NCI-H69 (cell line): ENCODE measurements at regions not wholly inside any gene's neighbourhood (a gene's known extent, or its start where the extent isn't known, plus 50 kb on each side); places are given as distances from the start of the nearest gene placed in this dataset.

Experiments
- DNase-seq: peaks from one replicate; lab custom pipeline; 2025; lab: John Stamatoyannopoulos, UW

DNA sequence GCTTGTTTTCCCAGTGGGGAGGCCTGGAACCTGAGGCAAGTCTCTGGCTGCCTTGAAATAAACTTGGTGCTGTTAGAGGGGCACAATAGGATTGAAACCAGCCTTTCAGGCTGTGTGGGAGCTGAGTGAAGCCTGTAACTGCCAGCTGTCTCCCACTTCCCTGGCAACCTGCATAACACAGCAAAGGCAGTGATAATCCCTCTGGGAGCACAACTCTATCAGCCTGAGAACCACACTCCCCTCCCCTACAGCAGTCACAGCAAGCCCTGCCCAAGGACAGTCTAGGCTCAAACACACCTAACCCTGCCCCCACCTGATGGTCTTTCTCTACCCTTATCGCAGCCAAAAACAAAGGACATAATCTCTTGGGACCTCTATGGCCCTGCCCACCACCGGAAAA, 683.8 kb upstream of the ATXN8OS start:
- DNase-seq, result peak; percentile 22

DNA sequence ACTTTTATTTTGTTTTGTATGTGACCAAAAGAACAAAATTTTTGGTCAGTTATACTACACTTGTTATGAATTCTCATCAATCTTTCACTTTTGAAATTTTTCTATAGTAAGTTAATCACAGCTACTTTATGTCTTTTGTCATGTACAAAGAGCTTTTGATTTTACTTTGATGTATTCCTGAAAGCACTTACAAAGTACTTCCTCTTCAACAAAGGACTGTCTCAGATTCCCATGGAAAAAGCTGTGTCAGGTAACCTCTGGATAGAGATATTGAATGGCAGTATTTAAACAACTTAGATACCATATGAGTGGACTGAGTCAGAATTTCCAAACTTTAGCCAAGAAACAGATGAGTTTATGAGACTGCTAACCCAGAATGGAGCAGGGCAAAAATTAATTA, 689.3 kb upstream of the ATXN8OS start:
- no peak for DNase-seq

DNA sequence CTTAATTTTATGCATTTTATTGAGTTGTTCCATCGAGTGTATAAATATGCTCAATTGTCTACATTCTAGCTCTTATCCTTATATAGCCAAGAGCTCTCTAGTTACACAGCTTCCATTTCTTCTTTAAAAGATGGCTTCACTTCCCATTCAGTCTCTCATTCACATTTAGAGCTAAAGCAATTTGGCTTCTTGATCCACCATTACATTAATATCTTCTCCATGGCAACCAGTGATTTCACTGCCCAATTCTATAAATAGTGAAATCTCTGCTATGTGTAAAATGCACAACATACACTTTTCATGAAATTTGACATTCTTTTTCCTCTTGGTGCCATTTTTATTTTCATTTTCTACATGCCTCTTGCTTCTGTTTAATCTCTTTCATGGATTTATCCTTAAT, 696.9 kb upstream of the ATXN8OS start:
- DNase-seq, result no peak

DNA sequence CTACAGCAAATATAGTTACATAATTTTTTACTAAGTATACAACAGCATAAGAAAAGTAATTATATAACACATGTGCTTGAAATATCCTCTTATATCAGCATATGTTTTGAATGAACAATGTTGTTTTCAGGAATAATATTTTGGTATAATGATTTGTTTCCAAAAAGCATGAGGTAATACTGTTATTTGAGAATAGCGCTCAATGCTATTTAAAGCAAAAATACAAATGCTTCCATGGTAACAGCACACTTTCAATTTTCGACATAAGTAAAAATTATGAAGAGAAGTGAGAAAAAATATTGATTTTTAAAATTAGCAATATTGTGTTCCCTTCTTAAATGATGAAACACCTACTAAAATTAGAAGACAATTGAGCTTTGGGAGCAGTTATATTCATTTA, 715.9 kb upstream of the ATXN8OS start:
- no peak for DNase-seq

DNA sequence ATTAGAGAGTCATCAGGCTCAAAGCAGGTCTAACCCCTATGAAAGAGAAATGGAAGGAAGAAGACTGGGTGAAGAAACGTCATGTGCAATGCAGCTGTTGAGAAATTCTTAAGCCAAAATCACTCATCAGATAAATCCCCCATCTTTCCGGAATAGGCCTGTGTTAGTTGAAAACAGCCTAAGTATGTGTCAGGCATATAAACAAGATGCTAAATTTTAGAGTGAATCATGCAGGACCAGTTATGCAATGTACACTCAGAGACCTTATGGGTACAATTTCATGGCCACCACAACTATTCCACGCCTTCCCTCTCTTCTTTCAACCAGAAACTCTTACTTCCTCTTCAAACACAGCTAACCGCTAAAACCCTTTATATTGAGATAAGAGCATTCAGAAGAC, 717.7 kb upstream of the ATXN8OS start:
- DNase-seq, result no peak

DNA sequence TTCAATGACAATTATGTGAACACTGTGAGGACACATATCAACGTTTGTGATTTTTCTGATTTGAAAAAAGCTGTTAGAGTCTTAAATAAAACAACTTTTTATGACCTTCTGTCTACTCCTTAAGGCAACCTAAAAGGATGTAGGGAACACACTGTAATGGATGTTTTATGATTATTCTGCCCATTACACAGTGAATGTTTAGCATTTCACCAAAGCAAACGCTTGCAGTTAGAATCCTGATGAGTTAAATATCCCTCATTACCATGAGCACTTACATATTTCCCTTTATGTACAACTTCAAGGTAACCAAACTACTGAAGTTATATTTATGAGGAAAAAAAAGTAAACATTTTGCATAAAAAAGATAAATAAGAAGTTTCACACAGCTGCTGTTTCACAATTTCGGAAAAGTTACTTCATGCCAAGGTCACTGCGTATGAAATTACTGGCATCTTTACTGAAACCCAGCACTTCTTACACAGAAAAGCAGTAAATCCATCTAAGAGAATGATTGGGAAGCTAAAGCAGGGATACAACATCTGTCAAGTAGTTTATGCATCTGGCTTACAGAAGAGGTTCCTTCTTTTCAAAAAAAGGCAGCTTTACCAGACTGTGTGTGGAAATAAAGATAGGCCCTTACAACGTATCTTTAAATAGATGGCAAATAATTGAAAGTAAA, 733.7 kb upstream of the ATXN8OS start:
- peak; percentile 25 for DNase-seq

DNA sequence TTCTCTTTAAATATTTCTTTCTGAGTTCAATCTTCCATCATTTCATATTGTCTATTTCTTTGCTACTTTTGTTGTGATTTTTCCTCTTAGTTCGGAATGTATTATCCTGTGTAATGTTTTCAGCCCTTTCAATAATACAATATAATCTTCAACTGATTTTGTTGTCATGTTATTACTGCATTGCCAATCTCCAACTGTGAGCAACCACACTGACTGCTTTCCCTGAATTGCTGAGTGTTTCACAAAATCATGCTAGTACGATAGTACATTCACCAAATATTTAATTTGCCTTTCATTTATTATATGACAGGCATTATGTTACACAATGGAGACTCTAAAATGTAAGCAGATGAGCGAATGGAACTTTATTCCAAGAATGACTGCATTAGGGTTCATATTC, 744.3 kb upstream of the ATXN8OS start:
- DNase-seq, result peak; percentile 5

DNA sequence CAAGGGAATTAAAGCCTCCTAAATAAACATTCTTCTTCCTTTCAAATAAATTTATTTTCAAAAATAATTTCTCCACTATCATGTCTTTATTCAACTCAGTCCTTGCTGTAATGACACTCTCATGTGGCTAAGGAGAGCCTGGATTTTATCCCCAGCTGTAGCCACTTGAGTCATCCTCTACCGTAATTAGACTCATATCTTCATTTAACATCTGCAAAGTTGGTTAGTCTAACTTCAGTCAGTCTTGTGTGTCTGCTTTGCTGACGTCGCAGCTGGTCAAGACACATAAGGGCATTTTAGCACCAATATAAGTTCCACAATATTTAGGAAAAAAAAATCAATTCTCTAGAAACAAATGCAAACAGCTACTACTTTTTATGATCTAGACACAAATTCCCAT, 776.4 kb upstream of the ATXN8OS start:
- no peak for DNase-seq

DNA sequence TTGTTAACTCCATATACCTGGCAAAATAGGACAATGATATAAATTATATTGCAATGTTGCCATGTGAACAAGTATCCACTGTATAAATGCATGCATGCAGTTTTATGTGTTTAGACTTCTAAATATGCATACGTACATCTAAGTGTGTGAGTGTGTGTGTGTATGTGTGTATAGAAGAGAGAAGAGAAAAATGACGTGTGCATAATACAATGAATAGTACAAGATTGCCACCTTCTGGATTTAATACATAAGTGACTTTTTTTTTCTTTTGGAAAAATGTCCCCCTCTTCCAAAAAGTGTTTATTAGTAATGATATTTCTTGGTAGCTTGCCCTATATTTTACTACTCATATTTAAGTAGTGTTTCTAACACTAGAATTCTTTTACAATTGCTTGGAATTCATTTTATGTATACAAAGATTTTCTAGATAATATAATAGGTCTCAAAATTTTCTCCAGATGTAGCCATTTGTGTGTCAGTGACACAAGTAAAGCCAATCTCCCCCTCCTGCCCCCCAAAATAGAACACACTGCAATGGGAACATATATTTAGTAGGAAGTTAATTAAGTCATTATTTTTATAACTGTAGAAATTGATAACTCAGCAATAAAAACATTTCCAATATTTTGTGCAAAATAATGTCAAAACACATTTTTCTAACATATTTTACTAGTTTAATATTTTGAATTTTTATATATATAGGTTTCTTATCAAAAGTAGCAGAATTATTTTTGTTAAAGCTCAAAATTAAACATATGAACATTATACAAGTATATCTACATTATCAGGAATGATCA, 783.3 kb upstream of the ATXN8OS start:
- peak; percentile 70 for DNase-seq

DNA sequence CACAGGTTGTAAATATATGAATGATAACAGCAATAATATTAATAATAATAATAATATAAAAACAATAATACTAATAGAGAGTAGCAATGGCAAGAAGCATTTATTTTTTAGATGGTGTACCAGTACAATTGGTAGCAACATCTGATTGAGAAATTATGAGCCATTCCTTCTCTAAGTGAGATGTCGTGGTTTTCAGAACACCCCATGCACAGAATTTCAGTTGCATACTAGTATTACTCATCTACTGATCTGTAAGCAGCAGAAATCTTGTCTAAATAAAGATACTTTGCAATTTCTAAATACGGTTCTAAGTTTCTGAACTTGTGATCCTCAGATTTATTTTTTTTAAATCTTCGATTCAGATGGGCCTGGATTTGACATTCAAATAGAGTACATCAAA, 788.0 kb upstream of the ATXN8OS start:
- no peak for DNase-seq

DNA sequence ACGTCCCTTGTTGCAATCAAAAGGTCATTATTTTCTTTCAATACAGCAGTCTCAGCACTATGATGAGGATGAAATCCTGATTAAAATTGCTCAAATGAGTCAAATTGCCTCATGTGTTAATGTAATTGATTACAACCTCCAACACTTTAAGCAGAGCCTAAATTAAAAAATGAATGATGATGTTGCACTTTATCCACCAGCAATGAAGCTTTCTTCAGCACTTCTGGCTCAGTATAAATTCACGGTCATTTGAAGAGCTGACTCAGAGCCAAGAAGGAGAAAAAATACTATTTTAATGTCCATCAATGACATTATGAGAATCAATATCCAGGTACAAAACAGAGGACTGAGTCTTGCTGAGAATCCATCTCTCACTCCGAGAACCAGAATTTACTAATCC, 792.6 kb upstream of the ATXN8OS start:
- no peak for DNase-seq

DNA sequence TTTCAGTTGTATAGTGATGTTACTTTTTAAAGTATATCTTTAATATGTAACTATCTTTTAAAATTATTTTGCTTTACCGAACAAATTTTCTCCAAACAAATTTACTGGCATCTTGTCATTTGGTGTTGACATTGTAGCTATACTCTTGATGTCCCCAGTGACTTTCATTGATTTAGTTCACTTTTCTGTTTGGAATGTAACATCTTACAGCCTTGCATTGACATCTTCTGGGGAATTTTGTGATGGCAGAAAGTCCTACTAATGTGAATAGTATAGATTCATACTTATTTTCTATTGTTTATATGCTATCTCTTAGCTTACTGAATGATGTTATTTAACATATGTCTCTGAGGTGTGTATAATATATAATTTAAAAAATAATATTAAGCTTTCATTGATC, 800.9 kb upstream of the ATXN8OS start:
- DNase-seq, result peak; percentile 36

DNA sequence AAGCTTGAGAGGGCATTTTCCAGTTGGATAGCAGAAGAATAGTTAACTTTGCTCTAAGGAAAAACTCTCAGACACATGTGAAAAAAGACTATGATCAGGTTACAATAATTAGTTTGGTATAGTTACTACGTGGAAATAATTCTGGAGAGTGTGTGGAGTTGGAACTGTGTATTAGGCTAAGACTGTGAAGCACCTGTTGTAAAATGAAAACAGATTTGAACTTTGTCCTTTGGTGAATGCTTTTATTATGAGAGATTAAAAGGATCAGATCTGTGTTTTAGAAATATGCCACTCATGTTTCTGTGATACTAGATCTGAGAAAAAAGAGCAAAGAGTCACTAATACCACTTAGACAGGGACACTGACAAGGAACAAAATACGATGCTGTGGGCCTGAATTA, 807.5 kb upstream of the ATXN8OS start:
- no peak for DNase-seq

DNA sequence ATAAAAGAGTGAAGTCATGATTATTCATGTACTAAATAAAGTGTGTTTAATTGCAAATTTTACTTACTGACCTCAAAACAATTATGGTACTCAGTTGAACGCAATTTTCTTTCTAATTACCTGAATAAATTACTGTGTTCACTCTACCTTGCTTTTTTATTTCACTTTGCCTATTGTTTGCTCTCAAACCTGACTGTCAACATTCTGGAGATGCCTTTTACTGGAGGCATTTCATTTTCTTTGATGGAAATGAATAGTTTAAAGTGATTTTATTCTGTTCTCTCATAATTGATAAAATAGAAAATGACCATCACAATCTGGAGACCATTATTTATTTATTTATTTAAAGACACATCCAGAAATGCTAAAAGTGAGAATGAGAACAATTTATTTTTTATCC, 811.5 kb upstream of the ATXN8OS start:
- DNase-seq, result peak; percentile 42

DNA sequence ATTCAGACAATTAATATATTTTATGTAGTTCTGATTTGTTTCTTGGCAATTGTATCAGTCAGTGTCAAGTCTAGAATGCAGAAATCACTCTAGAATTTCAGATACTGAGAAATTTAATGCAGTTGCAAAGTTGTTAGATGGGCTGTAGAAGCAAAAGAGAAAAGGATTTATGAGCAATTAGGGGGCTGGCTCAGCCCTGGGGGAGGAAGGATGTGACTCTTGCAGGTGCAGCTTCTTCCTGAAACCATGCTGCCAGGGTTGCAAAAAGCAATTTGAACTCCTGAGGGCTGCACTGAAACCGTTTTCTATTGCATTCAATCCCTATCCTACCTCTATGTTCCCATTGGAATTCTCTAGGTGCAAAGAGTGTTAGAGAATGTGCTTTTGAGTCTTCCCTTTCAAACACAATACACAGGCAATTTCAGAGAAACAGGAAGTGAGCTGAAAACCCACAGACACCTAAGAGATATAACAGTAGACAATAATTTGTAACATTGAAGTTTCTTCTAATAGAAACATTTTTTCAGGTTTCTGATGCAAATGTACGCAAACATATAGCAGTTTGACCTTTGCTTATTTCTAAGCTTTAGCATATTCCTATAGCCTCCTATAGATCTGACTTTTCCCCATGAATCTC, 814.7 kb upstream of the ATXN8OS start:
- no peak for DNase-seq

DNA sequence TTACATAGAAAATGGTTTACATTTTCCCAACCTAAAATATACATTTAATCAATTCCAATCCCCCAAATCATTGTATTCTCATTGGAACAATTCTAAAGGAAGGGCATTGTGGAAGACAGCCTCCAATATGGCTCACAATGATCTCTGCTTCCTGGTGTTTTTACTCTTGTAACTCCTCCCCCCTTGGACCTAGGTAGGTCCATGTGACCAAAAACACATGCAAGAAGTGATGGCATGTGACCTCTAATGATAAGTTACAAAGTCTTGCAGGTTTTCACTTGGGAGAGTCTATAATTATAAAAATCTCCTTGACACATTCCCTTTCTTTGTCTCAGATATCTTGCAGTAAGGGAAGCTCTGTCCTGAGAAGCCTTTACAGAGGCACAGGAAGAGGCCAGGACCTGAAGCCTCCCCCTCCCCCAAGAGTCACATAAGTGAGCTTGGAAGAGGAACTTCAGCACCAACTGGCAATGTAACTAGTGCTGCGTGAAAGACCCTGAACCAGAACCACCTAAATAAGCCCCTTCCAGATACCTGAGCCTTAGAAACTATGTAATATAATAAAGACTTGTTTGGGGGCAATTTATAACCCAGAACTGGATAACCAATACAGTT, 816.2 kb upstream of the ATXN8OS start:
- DNase-seq, result no peak

DNA sequence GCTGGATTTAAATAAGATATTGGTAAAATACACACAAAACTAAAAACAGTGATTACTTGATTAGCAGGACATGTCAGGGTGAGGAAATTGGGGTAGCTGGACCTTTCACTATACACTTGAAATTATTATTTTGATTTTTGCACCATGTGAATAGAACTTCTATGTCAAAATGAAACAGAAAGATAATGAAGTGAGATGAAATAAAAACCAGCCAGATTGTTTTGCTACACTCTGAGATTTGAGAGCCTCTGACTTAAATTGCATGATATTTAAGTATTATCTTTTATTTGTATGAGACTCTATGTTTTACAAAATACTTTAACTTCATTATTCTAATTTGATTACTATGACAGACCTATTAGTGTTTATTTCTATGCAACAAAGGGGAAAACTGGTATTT, 819.6 kb upstream of the ATXN8OS start:
- no peak for DNase-seq

DNA sequence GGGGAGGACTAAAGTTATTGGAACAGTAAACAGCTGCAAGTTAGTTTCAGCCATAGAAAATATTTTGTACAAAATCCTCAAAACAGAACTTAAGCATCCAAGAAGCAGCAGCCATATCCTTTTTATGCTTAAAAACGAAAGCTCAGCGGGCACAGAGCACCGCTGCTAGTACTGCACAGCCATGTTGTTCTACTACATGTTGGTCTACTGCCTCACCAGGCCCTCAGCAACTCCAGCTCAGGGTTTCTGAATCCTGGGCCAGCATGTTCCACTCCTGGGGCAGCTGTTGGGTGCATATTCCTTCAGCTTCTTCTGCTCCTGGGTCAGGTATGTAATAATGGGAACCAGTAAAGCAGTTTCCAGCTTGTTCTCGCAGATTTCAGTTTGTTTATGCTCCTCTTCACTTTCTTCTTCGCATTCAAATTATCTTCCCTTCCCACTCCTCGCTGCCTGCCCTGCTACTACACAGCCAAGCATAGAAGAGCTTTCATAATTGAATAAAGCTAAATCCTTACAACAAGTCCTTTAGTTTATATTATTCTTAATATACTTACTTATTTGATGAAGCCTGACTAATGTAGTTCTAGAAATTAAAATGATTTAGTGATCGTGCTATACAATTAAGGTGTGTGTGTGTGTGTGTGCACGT, 820.5 kb upstream of the ATXN8OS start:
- no peak for DNase-seq

DNA sequence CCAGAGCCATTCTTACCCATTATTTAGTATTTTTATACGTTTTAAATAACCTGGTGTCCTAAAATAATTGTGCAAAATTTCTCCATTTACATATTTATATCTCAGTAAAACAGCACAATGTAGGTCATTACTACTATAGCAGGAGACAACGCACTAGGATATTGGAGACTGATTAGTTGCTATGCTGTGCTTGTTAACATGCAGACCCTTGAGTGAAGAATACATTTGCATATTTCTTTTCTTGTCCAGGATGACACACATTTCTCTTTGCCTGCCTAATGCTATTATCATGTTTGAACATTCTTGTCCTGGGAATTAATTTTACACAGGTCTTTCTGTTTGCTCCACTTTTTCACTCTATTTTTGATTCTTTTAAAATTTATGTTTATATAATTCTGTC, 823.8 kb upstream of the ATXN8OS start:
- no peak for DNase-seq

DNA sequence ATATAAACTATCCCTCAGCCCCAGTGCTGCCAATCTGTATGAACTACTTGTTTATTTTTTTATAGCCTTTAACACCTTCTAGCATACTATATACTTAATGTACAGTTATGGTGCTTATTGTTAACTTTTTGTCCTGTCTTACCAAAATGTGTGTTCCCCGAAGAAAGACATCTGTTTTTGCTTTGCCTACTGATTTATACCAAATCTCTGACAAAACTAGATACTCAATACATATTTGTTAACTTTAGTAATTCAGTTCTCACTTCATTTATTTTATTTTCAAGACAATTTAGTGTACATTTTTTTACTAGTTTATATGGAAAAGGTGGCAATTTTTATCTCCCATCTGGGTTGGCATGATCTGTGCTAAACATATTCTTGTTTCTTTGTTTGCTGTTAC, 824.3 kb upstream of the ATXN8OS start:
- no peak for DNase-seq

DNA sequence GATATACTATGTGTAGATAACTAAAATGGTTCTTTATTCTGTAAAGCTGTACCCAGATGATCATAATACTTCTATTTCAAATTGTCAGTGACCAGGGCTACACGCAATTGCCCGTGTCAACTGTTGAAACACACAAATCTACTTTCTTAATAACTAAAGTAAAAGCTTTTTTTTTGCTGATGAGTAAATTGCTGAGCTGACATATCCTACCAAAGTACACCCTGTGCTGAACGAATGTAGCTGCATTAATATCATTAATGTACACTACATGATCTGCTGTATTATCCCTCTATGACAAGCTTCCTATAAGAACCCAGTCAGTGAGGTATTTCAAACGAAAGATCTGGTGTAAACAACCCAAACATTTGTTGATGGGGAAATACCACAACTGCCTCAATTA, 827.2 kb upstream of the ATXN8OS start:
- DNase-seq, result no peak

DNA sequence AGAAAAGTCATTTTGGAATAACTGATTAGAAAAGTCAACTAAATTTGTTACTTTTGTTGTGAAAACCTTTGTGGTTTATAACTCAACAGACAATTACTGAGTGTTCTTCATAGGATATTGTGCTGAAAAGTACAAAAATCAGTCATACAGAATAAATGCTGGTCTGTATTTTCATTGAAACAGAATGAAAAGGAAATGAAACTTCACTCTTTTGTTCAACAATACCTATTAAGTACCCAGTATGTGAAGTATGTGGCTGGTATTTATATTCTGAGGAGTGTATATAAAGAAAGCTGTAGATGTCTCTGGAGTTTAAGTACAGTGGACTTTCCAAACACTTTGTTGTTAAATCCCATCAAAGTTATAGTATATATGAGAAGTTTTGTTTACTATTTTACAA, 828.4 kb upstream of the ATXN8OS start:
- no peak for DNase-seq
